ENCODE measurements at regions not wholly inside any gene's neighbourhood (a gene's known extent, or its start where the extent isn't known, plus 50 kb on each side); places are given as distances from the start of the nearest gene placed in this dataset.
"Not testable (repeated sequence)": the region's sequence is repeated elsewhere in the genome, so short reads cannot be mapped to it uniquely, and the experiment has no call there.

GRCh38 chr6:61532749-61533148 lies 753.3 kb downstream of the KHDRBS2 start:
- TF ChIP-seq CTCF (IDR thresholded peaks at IDR 0.05; ENCODE audit: insufficient read depth, low read length); POLR2AphosphoS5 (IDR thresholded peaks at IDR 0.05; ENCODE audit: low read depth); REST (IDR thresholded peaks at IDR 0.05; ENCODE audit: insufficient replicate concordance, low read depth); GABPA (IDR thresholded peaks at IDR 0.05; ENCODE audit: low read depth); SPI1 (IDR thresholded peaks at IDR 0.05; ENCODE audit: borderline replicate concordance, low read depth): not testable (repeated sequence)

Measured in HL-60 (cell line).